ENCODE measurements at regions not wholly inside any gene's neighbourhood (a gene's known extent, or its start where the extent isn't known, plus 50 kb on each side); places are given as distances from the start of the nearest gene placed in this dataset.

GRCh38 chr21:21730512-21730911 is 732.3 kb downstream of the NCAM2 start:
- no peak for DNase-seq

- DNase-seq, result no peak
These were observed 733.4 kb downstream of the NCAM2 start for GRCh38 chr21:21731626-21732025.

GRCh38 chr21:21734088-21734487 is 735.9 kb downstream of the NCAM2 start:
- no peak for DNase-seq

- no peak for DNase-seq
These were observed 739.0 kb downstream of the NCAM2 start for GRCh38 chr21:21737186-21737585.

GRCh38 chr21:21740207-21740606 is 742.0 kb downstream of the NCAM2 start:
- no peak for DNase-seq

- DNase-seq, result no peak
These were observed 752.1 kb downstream of the NCAM2 start for GRCh38 chr21:21750124-21750825.

- DNase-seq, result no peak
These were observed 753.1 kb downstream of the NCAM2 start for GRCh38 chr21:21751286-21751685.

- no peak for DNase-seq
These were observed 764.6 kb downstream of the NCAM2 start for GRCh38 chr21:21762855-21763254.

GRCh38 chr21:21764281-21764680 is 766.1 kb downstream of the NCAM2 start:
- DNase-seq, result no peak

- no peak for DNase-seq
These were observed 769.1 kb downstream of the NCAM2 start for GRCh38 chr21:21767276-21767675.

GRCh38 chr21:21788591-21788990 is 790.4 kb downstream of the NCAM2 start:
- DNase-seq, result no peak

- no peak for DNase-seq
These were observed 803.7 kb downstream of the NCAM2 start for GRCh38 chr21:21801921-21802320.

- no peak for DNase-seq
These were observed 808.7 kb downstream of the NCAM2 start for GRCh38 chr21:21806711-21807597.

- DNase-seq, result no peak
These were observed 809.3 kb downstream of the NCAM2 start for GRCh38 chr21:21807598-21807903.

- no peak for DNase-seq
These were observed 815.1 kb downstream of the NCAM2 start for GRCh38 chr21:21813289-21813688.

- no peak for DNase-seq
These were observed 815.7 kb downstream of the NCAM2 start for GRCh38 chr21:21813934-21814333.

GRCh38 chr21:21816778-21817177 is 818.6 kb downstream of the NCAM2 start:
- DNase-seq, result no peak

GRCh38 chr21:21818898-21819297 is 820.7 kb downstream of the NCAM2 start:
- no peak for DNase-seq

- no peak for DNase-seq
These were observed 829.9 kb downstream of the NCAM2 start for GRCh38 chr21:21828130-21828529.

- no peak for DNase-seq
These were observed 832.8 kb downstream of the NCAM2 start for GRCh38 chr21:21831036-21831435.

- DNase-seq, result no peak
These were observed 847.7 kb downstream of the NCAM2 start for GRCh38 chr21:21845901-21846300.

- DNase-seq, result no peak
These were observed 853.0 kb downstream of the NCAM2 start for GRCh38 chr21:21851205-21851604.

GRCh38 chr21:21851657-21852056 is 853.4 kb downstream of the NCAM2 start:
- DNase-seq, result no peak

GRCh38 chr21:21858502-21859334 is 860.5 kb downstream of the NCAM2 start:
- DNase-seq, result no peak
